K562 (cell line): ENCODE measurements at regions not wholly inside any gene's neighbourhood (a gene's known extent, or its start where the extent isn't known, plus 50 kb on each side); places are given as distances from the start of the nearest gene placed in this dataset.

Experiments
- ATAC-seq: fragments of 200-7000 bp; cut with Tn5 transposase; 3 replicates; pipeline ENCODE4 v1.9.1; 2020; ENCODE audit warnings: moderate library complexity
- BruUV-seq: library from RNA; stranded (reverse); fragments of 400-500 nt; replicated peaks from 2 replicates; lab custom pipeline; 2021; lab: Mats Ljungman, UMichigan
- CTCF ChIA-PET: fragments of 300-600 bp; formaldehyde crosslinking; extraction: SDS; loops from one replicate; lab custom pipeline; 2021; ENCODE audit warnings: low intra/inter-chr PET ratio; lab: Yijun Ruan, JAX
- POLR2A ChIA-PET: fragments of 300-600, 350-650 bp; sonication (Branson Sonifier 250); formaldehyde crosslinking; extraction: SDS; loops from one replicate; lab custom pipeline; 2021; ENCODE audit warnings: antibody characterized with exemption, inconsistent platforms; lab: Yijun Ruan, JAX
- DNase-seq, 4 experiments: peaks; one replicate each; pipeline versions ENCODE4 v3.0.0 to v3.0.0-alpha.2; 2011 to 2018; ENCODE audit warnings: low spot score in 3 of 4, mixed read lengths in 3 of 4; ENCODE audit errors: extremely low read depth in 1 of 4
- FAIRE-seq: peaks from 2 replicates; lab custom pipeline; 2011; peaks lifted over from hg19 to GRCh38; lab: Jason Lieb, UNC
- H2AFZ ChIP-seq: 2 replicates; pipeline ENCODE4 v1.6.0; 2011; ENCODE audit warnings: low read depth, low read length, control low read depth, inconsistent platforms
- H3K27ac ChIP-seq: fragments of 200-600 bp; 3 replicates; pipeline ENCODE4 v1.8.0; 2011; ENCODE audit warnings: low read depth, mild to moderate bottlenecking, control low read depth, inconsistent platforms, low read length, moderate library complexity, mixed read lengths; ENCODE audit errors: extremely low read depth
- H3K27me3 ChIP-seq, 2 experiments: fragments of 300-600 bp in 1 of 2; 2 replicates in 1 of 2; 3 replicates in 1 of 2; pipeline versions ENCODE4 v1.6.0 to v1.8.0; 2011; ENCODE audit warnings: inconsistent platforms in 2 of 2, low read length in 2 of 2, mild to moderate bottlenecking in 1 of 2, mixed read lengths in 1 of 2, moderate library complexity in 1 of 2; ENCODE audit not compliant: control insufficient read depth in 2 of 2, insufficient read depth in 2 of 2
- H3K36me3 ChIP-seq: fragments of 300-600 bp; 3 replicates; pipeline ENCODE4 v1.8.0; 2011; ENCODE audit warnings: mild to moderate bottlenecking, low read length, inconsistent platforms; ENCODE audit not compliant: control insufficient read depth, insufficient read depth
- H3K4me1 ChIP-seq, 2 experiments: fragments of 200-600 bp in 1 of 2; replicated peaks in 1 of 2; 2 replicates in 1 of 2; 3 replicates in 1 of 2; pipeline versions ENCODE4 v1.5.1 to v1.8.0; 2011; ENCODE audit warnings: inconsistent platforms in 2 of 2, low read length in 2 of 2, mild to moderate bottlenecking in 1 of 2, mixed read lengths in 1 of 2, moderate library complexity in 1 of 2; ENCODE audit not compliant: control insufficient read depth in 2 of 2, insufficient read depth in 2 of 2
- H3K4me2 ChIP-seq: 2 replicates; pipeline ENCODE4 v1.6.1; 2011; ENCODE audit warnings: low read length, control low read depth, inconsistent platforms, mixed read lengths; ENCODE audit not compliant: insufficient read depth
- H3K4me3 ChIP-seq: fragments of 200-600 bp; sonication (generic), shearing (Covaris generic); 2 replicates; pipeline ENCODE4 v1.5.1; 2016; ENCODE audit warnings: control low read depth, inconsistent platforms
- H3K79me2 ChIP-seq: fragments of 200-600 bp; 3 replicates; pipeline ENCODE4 v1.8.0; 2011; ENCODE audit warnings: low read length, inconsistent platforms; ENCODE audit not compliant: control insufficient read depth, insufficient read depth
- H3K9ac ChIP-seq, 2 experiments: 2 replicates each; pipeline versions ENCODE4 v1.6.0 to v1.6.1; 2011; ENCODE audit warnings: low read depth in 2 of 2, low read length in 2 of 2, control low read depth in 1 of 2, inconsistent platforms in 1 of 2, mild to moderate bottlenecking in 1 of 2, mixed read lengths in 1 of 2; ENCODE audit not compliant: insufficient read depth in 1 of 2
- H3K9me1 ChIP-seq: one replicate; pipeline ENCODE4 v1.6.0; 2011; ENCODE audit warnings: inconsistent platforms, mild to moderate bottlenecking, low read length, moderate library complexity; ENCODE audit not compliant: control insufficient read depth, insufficient read depth
- H3K9me3 ChIP-seq: replicated peaks from 2 replicates; pipeline ENCODE4 v1.5.1; 2011; ENCODE audit warnings: low read depth, low read length, inconsistent platforms; ENCODE audit not compliant: control insufficient read depth, insufficient read depth
- H4K20me1 ChIP-seq: replicated peaks from 2 replicates; pipeline ENCODE4 v1.6.1; 2011; ENCODE audit warnings: low read length, inconsistent platforms, mixed read lengths; ENCODE audit not compliant: control insufficient read depth, insufficient read depth
- ASH1L ChIP-seq: fragments of 450-650 bp; IDR thresholded peaks from 2 replicates; pipeline ENCODE4 v1.6.1; 2018; ENCODE audit warnings: borderline replicate concordance, mild to moderate bottlenecking, low read depth; ENCODE audit not compliant: partially characterized antibody
- FOXK1 ChIP-seq: sonication (generic); formaldehyde crosslinking; IDR thresholded peaks from 2 replicates; pipeline ENCODE4 v1.8.0; 2022; ENCODE audit warnings: missing genetic modification reagents, mild to moderate bottlenecking, borderline replicate concordance
- PCBP2 ChIP-seq: fragments of 200-400 bp; formaldehyde crosslinking; IDR thresholded peaks from 2 replicates; pipeline ENCODE4 v1.6.1; 2018; ENCODE audit warnings: low read length, low read depth, mild to moderate bottlenecking, moderate library complexity; ENCODE audit not compliant: poor library complexity, severe bottlenecking
- ZKSCAN8 ChIP-seq: fragments of 200-800 bp; sonication (Bioruptor generic); IDR thresholded peaks from 2 replicates; pipeline ENCODE4 v1.6.1; 2016; ENCODE audit warnings: missing genetic modification characterization, missing compliant biosample characterization
- WGBS: fragments of 100-300 bp; shearing (Covaris generic); methylation state at CpG from one replicate; pipeline ENCODE4 v1.1.6; 2016; ENCODE audit warnings: low coverage, mixed read lengths; ENCODE audit not compliant: insufficient coverage; ENCODE audit errors: missing lambda C conversion rate; 5-methylcytosine and 5-hydroxymethylcytosine counted together
- in situ Hi-C: fragments of 300-500 bp; cut with MboI; formaldehyde crosslinking; loops from 4 replicates; pipeline ENCODE4 v1.15.0; 2018; ENCODE audit warnings: inconsistent platforms, mixed read lengths
- intact Hi-C: fragments of 100-400 bp; cut with micrococcal nuclease; formaldehyde crosslinking; loops from 2 replicates; pipeline ENCODE4 v1.14.2; 2022
- TF ChIP-seq, protein P1 (sequence below), 2 experiments: fragments of 450-650 bp; IDR thresholded peaks; 2 replicates each; pipeline ENCODE4 v1.6.1; 2016
- TF ChIP-seq, protein P2 (sequence below): fragments of 250-450 bp; sonication (Bioruptor Pico); IDR thresholded peaks from 2 replicates; pipeline ENCODE4 v1.5.0; 2020; ENCODE audit warnings: mild to moderate bottlenecking, borderline replicate concordance

DNA sequence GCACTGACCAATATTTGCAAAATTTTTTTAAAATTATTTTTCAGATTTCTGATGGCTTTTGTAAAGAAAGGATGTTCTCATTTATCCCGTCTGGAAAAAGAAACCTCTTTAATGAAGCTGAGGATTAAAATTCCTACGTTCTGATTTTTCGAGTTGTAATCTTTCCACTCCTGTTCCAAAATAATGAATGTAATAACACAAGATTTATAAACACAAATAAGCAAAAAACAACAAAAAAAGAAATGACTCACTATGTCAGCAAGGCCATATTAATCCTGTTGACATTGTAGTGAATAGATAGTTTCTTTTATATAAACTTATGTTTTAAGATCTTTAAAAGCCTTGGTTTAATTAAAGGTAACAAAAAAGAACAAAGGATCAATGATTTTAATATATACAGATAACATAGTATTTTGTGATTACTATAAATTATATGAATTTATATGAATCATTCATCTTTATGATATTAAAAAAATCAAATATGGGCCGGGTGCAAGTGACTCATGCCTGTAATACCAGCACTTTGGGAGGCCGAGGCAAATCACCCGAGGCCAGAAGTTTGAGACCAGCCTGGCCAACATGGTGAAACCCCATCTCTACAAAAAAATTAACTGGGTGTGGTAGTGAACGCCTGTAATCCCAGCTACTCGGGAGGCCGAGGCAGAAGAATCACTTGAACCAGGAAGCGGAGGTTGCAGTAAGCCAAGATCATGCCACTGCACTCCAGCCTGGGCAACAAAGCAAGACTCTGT lies 336.6 kb upstream of the DAB2 start:
- WGBS: 6% methylated on average over 10 of the region's 10 CpGs
- intact Hi-C loops: no loop called here
- no peak overlapping the region for H3K9ac ChIP-seq
- H3K9me1 ChIP-seq: no peaks in the 10 kb centered on the region
- in situ Hi-C loops: no loop called here
- H3K9me3 ChIP-seq: no peaks in the 10 kb centered on the region
- no peak overlapping the region for H3K4me3 ChIP-seq
- FAIRE-seq (no peak), DNase-seq (no peak), ATAC-seq (no peak)
- ChIA-PET POLR2A (interaction anchor here (1.2 kb wide), 1 partner anchor 11 kb away, joined by 3 read pairs; no protein-coding TSS in a partner anchor), CTCF (no interaction called here)
- no peak overlapping the region for H3K27ac ChIP-seq
- no peak overlapping the region for H3K4me2 ChIP-seq
- no TSS peak for BruUV-seq
- H2AFZ ChIP-seq: no peak overlapping the region
- H3K79me2 ChIP-seq: no peaks in the 10 kb centered on the region
- TF ChIP-seq, protein P1, sequence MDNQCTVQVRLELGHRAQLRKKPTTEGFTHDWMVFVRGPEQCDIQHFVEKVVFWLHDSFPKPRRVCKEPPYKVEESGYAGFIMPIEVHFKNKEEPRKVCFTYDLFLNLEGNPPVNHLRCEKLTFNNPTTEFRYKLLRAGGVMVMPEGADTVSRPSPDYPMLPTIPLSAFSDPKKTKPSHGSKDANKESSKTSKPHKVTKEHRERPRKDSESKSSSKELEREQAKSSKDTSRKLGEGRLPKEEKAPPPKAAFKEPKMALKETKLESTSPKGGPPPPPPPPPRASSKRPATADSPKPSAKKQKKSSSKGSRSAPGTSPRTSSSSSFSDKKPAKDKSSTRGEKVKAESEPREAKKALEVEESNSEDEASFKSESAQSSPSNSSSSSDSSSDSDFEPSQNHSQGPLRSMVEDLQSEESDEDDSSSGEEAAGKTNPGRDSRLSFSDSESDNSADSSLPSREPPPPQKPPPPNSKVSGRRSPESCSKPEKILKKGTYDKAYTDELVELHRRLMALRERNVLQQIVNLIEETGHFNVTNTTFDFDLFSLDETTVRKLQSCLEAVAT (IDR thresholded peaks at IDR 0.05): no peak
- TF ChIP-seq, protein P2, sequence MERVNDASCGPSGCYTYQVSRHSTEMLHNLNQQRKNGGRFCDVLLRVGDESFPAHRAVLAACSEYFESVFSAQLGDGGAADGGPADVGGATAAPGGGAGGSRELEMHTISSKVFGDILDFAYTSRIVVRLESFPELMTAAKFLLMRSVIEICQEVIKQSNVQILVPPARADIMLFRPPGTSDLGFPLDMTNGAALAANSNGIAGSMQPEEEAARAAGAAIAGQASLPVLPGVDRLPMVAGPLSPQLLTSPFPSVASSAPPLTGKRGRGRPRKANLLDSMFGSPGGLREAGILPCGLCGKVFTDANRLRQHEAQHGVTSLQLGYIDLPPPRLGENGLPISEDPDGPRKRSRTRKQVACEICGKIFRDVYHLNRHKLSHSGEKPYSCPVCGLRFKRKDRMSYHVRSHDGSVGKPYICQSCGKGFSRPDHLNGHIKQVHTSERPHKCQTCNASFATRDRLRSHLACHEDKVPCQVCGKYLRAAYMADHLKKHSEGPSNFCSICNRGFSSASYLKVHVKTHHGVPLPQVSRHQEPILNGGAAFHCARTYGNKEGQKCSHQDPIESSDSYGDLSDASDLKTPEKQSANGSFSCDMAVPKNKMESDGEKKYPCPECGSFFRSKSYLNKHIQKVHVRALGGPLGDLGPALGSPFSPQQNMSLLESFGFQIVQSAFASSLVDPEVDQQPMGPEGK (CRISPR knock-in tag): no peak
- TF ChIP-seq ZKSCAN8: no peak
- no peak for TF ChIP-seq PCBP2
- TF ChIP-seq ASH1L: no peak
- TF ChIP-seq FOXK1: no peak
- H3K36me3 ChIP-seq: no peaks in the 10 kb centered on the region
- H3K4me1 ChIP-seq: no peaks in the 10 kb centered on the region; a peak in 1 of 5 replicates
- H4K20me1 ChIP-seq: no peaks in the 10 kb centered on the region
- no peaks in the 10 kb centered on the region for H3K27me3 ChIP-seq
